ENCODE measurements at regions not wholly inside any gene's neighbourhood (a gene's known extent, or its start where the extent isn't known, plus 50 kb on each side); places are given as distances from the start of the nearest gene placed in this dataset.

- Histone ChIP-seq H3K27ac (no peak overlapping the region), H3K4me3 (ENCODE audit: low read depth, low read length) (no peak overlapping the region), H3K9me3 (ENCODE audit: severe bottlenecking) (no peaks in the 10 kb centered on the region), H3K36me3 (no peaks in the 10 kb centered on the region), H3K27me3 (ENCODE audit: insufficient read depth, low read depth, severe bottlenecking) (no peaks in the 10 kb centered on the region)
- DNase-seq = no peak
- TF ChIP-seq CTCF (IDR thresholded peaks at IDR 0.05; ENCODE audit: low read depth, low read length) = no peak
These were observed 222.8 kb upstream of the TLE3 start for GRCh38 chr15:70320482-70320881.

- H3K4me3 ChIP-seq (ENCODE audit: low read depth, low read length) = no peak overlapping the region
- no peaks in the 10 kb centered on the region for H3K27me3 ChIP-seq (ENCODE audit: insufficient read depth, low read depth, severe bottlenecking)
- DNase-seq = no peak
- TF ChIP-seq CTCF (IDR thresholded peaks at IDR 0.05; ENCODE audit: low read depth, low read length) = no peak
- H3K36me3 ChIP-seq = no peaks in the 10 kb centered on the region
- H3K27ac ChIP-seq = no peak overlapping the region
- no peaks in the 10 kb centered on the region for H3K9me3 ChIP-seq (ENCODE audit: severe bottlenecking)
These were observed 222.4 kb upstream of the TLE3 start for GRCh38 chr15:70320077-70320476.

GRCh38 chr15:70319466-70319865, 221.7 kb upstream of the TLE3 start:
- H3K27me3 ChIP-seq (ENCODE audit: insufficient read depth, low read depth, severe bottlenecking) = no peaks in the 10 kb centered on the region
- no peak for TF ChIP-seq CTCF (IDR thresholded peaks at IDR 0.05; ENCODE audit: low read depth, low read length)
- no peak overlapping the region for H3K27ac ChIP-seq
- H3K4me3 ChIP-seq (ENCODE audit: low read depth, low read length) = no peak overlapping the region
- H3K9me3 ChIP-seq (ENCODE audit: severe bottlenecking) = no peaks in the 10 kb centered on the region
- no peak for DNase-seq
- no peaks in the 10 kb centered on the region for H3K36me3 ChIP-seq

- Histone ChIP-seq H3K9me3 (ENCODE audit: severe bottlenecking) (no peaks in the 10 kb centered on the region), H3K27ac (no peak overlapping the region), H3K27me3 (ENCODE audit: insufficient read depth, low read depth, severe bottlenecking) (no peaks in the 10 kb centered on the region), H3K36me3 (no peaks in the 10 kb centered on the region), H3K4me3 (ENCODE audit: low read depth, low read length) (no peak overlapping the region)
- DNase-seq = no peak
- TF ChIP-seq CTCF (IDR thresholded peaks at IDR 0.05; ENCODE audit: low read depth, low read length) = no peak
These were observed 221.1 kb upstream of the TLE3 start for GRCh38 chr15:70318594-70319465.

GRCh38 chr15:70316059-70316600, 218.4 kb upstream of the TLE3 start:
- no peak for TF ChIP-seq CTCF (IDR thresholded peaks at IDR 0.05; ENCODE audit: low read depth, low read length)
- H3K36me3 ChIP-seq = no peaks in the 10 kb centered on the region
- no peak overlapping the region for H3K4me3 ChIP-seq (ENCODE audit: low read depth, low read length)
- DNase-seq = no peak
- H3K9me3 ChIP-seq (ENCODE audit: severe bottlenecking) = no peaks in the 10 kb centered on the region
- H3K27ac ChIP-seq = no peak overlapping the region
- H3K27me3 ChIP-seq (ENCODE audit: insufficient read depth, low read depth, severe bottlenecking) = no peaks in the 10 kb centered on the region

Measured in WERI-Rb-1 (cell line).